HCT116 (cell line): ENCODE measurements at regions not wholly inside any gene's neighbourhood (a gene's known extent, or its start where the extent isn't known, plus 50 kb on each side); places are given as distances from the start of the nearest gene placed in this dataset.

Experiments
- ATAC-seq: fragments of 200-7000 bp; cut with Tn5 transposase; 2 replicates; pipeline ENCODE4 v1.9.1; 2020; ENCODE audit warnings: mild to moderate bottlenecking, moderate library complexity
- BruUV-seq: library from RNA; stranded (reverse); fragments of 400-500 nt; replicated peaks from 2 replicates; lab custom pipeline; 2021; lab: Mats Ljungman, UMichigan
- CTCF ChIA-PET: fragments of 300-600 bp; sonication (Branson Sonifier 250); formaldehyde crosslinking; loops from one replicate; lab custom pipeline; 2021; ENCODE audit warnings: antibody characterized with exemption; lab: Charles Lee
- POLR2A ChIA-PET: fragments of 300-600, 350-600 bp; sonication (Branson Sonifier 250); formaldehyde crosslinking; loops from one replicate; lab custom pipeline; 2021; ENCODE audit warnings: antibody characterized with exemption; lab: Charles Lee
- RAD21 ChIA-PET, 2 experiments: fragments of 300-600 bp; sonication (Branson Sonifier 250); formaldehyde crosslinking; loops; one replicate each; lab custom pipeline; 2023; ENCODE audit warnings: low total read pairs in 2 of 2; ENCODE audit not compliant: uncharacterized antibody in 2 of 2, unreplicated experiment in 2 of 2, low non-redundant PET in 1 of 2; lab: Charles Lee
- DNase-seq: peaks from one replicate; pipeline ENCODE4 v3.0.0-alpha.2; 2010; ENCODE audit warnings: low read depth, low spot score
- H2AFZ ChIP-seq: fragments of 200-600 bp; shearing (Covaris generic), sonication (generic); 2 replicates; pipeline ENCODE4 v1.6.1; 2017; ENCODE audit warnings: low read depth, mixed run types, mixed read lengths, antibody characterized with exemption, low read length; ENCODE audit not compliant: poor library complexity, severe bottlenecking
- H3K27ac ChIP-seq: 2 replicates; pipeline ENCODE4 v1.5.1; 2012; ENCODE audit warnings: low read depth, low read length
- H3K27me3 ChIP-seq: fragments of 200-600 bp; sonication (generic); 2 replicates; pipeline ENCODE4 v1.6.1; 2016; ENCODE audit warnings: mixed run types, low read length, mixed read lengths; ENCODE audit not compliant: insufficient read depth
- H3K36me3 ChIP-seq, 2 experiments: fragments of 200-500 bp in 1 of 2; fragments of 200-600 bp in 1 of 2; sonication (Bioruptor generic) in 1 of 2; sonication (generic) in 1 of 2; 2 replicates each; pipeline versions ENCODE4 v1.5.1 to v1.6.1; 2014 to 2016; ENCODE audit warnings: low read length in 2 of 2, inconsistent platforms in 1 of 2, mixed read lengths in 1 of 2, mixed run types in 1 of 2; ENCODE audit not compliant: insufficient read depth in 2 of 2, control insufficient read depth in 1 of 2
- H3K4me1 ChIP-seq, 2 experiments: fragments of 200-600 bp in 1 of 2; sonication (generic) in 1 of 2; 2 replicates each; pipeline versions ENCODE4 v1.5.1 to v1.6.1; 2012 to 2017; ENCODE audit warnings: low read length in 2 of 2, inconsistent platforms in 1 of 2, mild to moderate bottlenecking in 1 of 2, mixed read lengths in 1 of 2, mixed run types in 1 of 2, moderate library complexity in 1 of 2; ENCODE audit not compliant: insufficient read depth in 2 of 2, control insufficient read depth in 1 of 2
- H3K4me2 ChIP-seq: fragments of 200-600 bp; sonication (generic); 2 replicates; pipeline ENCODE4 v1.6.1; 2017; ENCODE audit warnings: mixed run types, low read length, mixed read lengths
- H3K4me3 ChIP-seq, 2 experiments: fragments of 200-600 bp in 1 of 2; sonication (generic) in 1 of 2; replicated peaks in 1 of 2; 2 replicates each; pipeline ENCODE4 v1.5.1; 2011 to 2016; ENCODE audit warnings: low read length in 2 of 2, control low read depth in 1 of 2, low read depth in 1 of 2, mild to moderate bottlenecking in 1 of 2, mixed read lengths in 1 of 2, mixed run types in 1 of 2
- H3K79me2 ChIP-seq: fragments of 200-600 bp; sonication (generic); 2 replicates; pipeline ENCODE4 v1.6.1; 2017; ENCODE audit warnings: mild to moderate bottlenecking, mixed run types, low read length, moderate library complexity, mixed read lengths; ENCODE audit not compliant: insufficient read depth
- H3K9ac ChIP-seq: fragments of 200-600 bp; sonication (generic); 2 replicates; pipeline ENCODE4 v1.6.1; 2016; ENCODE audit warnings: low read length, mixed read lengths
- H3K9me2 ChIP-seq: fragments of 200-600 bp; sonication (generic), shearing (Covaris generic); 2 replicates; pipeline ENCODE4 v1.6.1; 2017; ENCODE audit warnings: mixed run types, mild to moderate bottlenecking, moderate library complexity; ENCODE audit not compliant: insufficient read depth
- H3K9me3 ChIP-seq, 2 experiments: fragments of 200-500 bp in 1 of 2; fragments of 200-600 bp in 1 of 2; sonication (Bioruptor generic) in 1 of 2; sonication (generic) in 1 of 2; 2 replicates each; pipeline ENCODE4 v1.6.1; 2014 to 2017; ENCODE audit warnings: low read length in 2 of 2, mixed read lengths in 2 of 2, inconsistent platforms in 1 of 2, low read depth in 1 of 2, mild to moderate bottlenecking in 1 of 2, mixed run types in 1 of 2, moderate library complexity in 1 of 2; ENCODE audit not compliant: control insufficient read depth in 1 of 2, insufficient read depth in 1 of 2
- H4K20me1 ChIP-seq: fragments of 200-600 bp; sonication (generic), shearing (Covaris generic); 2 replicates; pipeline ENCODE4 v1.6.1; 2017; ENCODE audit warnings: mixed run types, mild to moderate bottlenecking, moderate library complexity; ENCODE audit not compliant: insufficient read depth
- CBX3 ChIP-seq: IDR thresholded peaks from 2 replicates; pipeline ENCODE4 v1.6.1; 2012; ENCODE audit warnings: low read depth
- CTCF ChIP-seq, 3 experiments: fragments of 200-600 bp in 1 of 3; sonication (generic) in 1 of 3; IDR thresholded peaks in 2 of 3; conservative IDR thresholded peaks in 1 of 3; 2 replicates each; pipeline ENCODE4 v1.5.1; 2012 to 2017; ENCODE audit warnings: low read depth in 2 of 3, low read length in 2 of 3, antibody characterized with exemption in 1 of 3, borderline replicate concordance in 1 of 3, control low read depth in 1 of 3, mild to moderate bottlenecking in 1 of 3, mixed read lengths in 1 of 3, mixed run types in 1 of 3, moderate library complexity in 1 of 3; ENCODE audit not compliant: insufficient read depth in 1 of 3
- EZH2phosphoT487 ChIP-seq: fragments of 200-600 bp; IDR thresholded peaks from 2 replicates; pipeline ENCODE4 v1.6.1; 2018; ENCODE audit warnings: antibody characterized with exemption, borderline replicate concordance
- POLR2A ChIP-seq: IDR thresholded peaks from 2 replicates; pipeline ENCODE4 v1.7.0; 2011; ENCODE audit warnings: borderline replicate concordance; ENCODE audit not compliant: insufficient read depth, insufficient read length; ENCODE audit errors: extremely low read depth
- SP1 ChIP-seq: IDR thresholded peaks from 2 replicates; pipeline ENCODE4 v1.6.1; 2012; ENCODE audit warnings: low read depth
- SRF ChIP-seq: IDR thresholded peaks from 2 replicates; pipeline ENCODE4 v1.6.1; 2012; ENCODE audit warnings: low read depth
- TCF7L2 ChIP-seq: IDR thresholded peaks from 2 replicates; pipeline ENCODE4 v1.7.0; 2011; ENCODE audit warnings: borderline replicate concordance, inconsistent platforms; ENCODE audit not compliant: insufficient read depth, insufficient read length; ENCODE audit errors: extremely low read depth
- ZNF274 ChIP-seq: fragments of 200-500 bp; sonication (Bioruptor generic); IDR thresholded peaks from 2 replicates; pipeline ENCODE4 v1.6.1; 2014; ENCODE audit warnings: mild to moderate bottlenecking, low read depth, low read length, inconsistent platforms
- intact Hi-C: fragments of 100-400 bp; cut with micrococcal nuclease; formaldehyde crosslinking; loops from 2 replicates; pipeline ENCODE4 v1.10.0; 2022
- TF ChIP-seq, protein P1 (sequence below): IDR thresholded peaks from 2 replicates; pipeline ENCODE4 v1.6.1; 2012

- no peak for DNase-seq
- TF ChIP-seq EZH2phosphoT487 = no peak
- TF ChIP-seq CBX3 = no peak
- no peak for TF ChIP-seq TCF7L2
- TF ChIP-seq CTCF (IDR thresholded peaks at IDR 0.05 in 2 of 3, conservative IDR thresholded peaks at IDR 0.05 in 1 of 3; ENCODE audit: borderline replicate concordance in 1 of 3, insufficient read depth in 1 of 3, low read depth in 2 of 3, low read length in 2 of 3) = no peak
- TF ChIP-seq SP1 = no peak
- TF ChIP-seq ZNF274 = no peak
- TF ChIP-seq SRF = no peak
- TF ChIP-seq, protein P1, sequence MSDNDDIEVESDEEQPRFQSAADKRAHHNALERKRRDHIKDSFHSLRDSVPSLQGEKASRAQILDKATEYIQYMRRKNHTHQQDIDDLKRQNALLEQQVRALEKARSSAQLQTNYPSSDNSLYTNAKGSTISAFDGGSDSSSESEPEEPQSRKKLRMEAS = no peak
- TF ChIP-seq POLR2A = no peak
- no TSS peak for BruUV-seq
- ChIA-PET POLR2A (no interaction called here), RAD21 (no interaction called here), CTCF (no interaction called here)
- Histone ChIP-seq H3K9ac (no peak overlapping the region), H2AFZ (no peak overlapping the region), H4K20me1 (no peaks in the 10 kb centered on the region), H3K27ac (no peak overlapping the region), H3K27me3 (no peaks in the 10 kb centered on the region), H3K4me2 (no peak overlapping the region), H3K9me2 (no peaks in the 10 kb centered on the region), H3K36me3 (no peaks in the 10 kb centered on the region), H3K4me1 (no peaks in the 10 kb centered on the region), H3K4me3 (no peak overlapping the region), H3K79me2 (no peaks in the 10 kb centered on the region), H3K9me3 (no peaks in the 10 kb centered on the region)
- intact Hi-C loops = no loop called here
- no peak for ATAC-seq
Observed at GRCh38 chr13:76094645-76095044, 458.5 kb downstream of the LMO7 start.
